GM19035 (cell line): ENCODE measurements at regions not wholly inside any gene's neighbourhood (a gene's known extent, or its start where the extent isn't known, plus 50 kb on each side); places are given as distances from the start of the nearest gene placed in this dataset.

Source experiments
- ATAC-seq: cut with Tn5 transposase; IDR thresholded peaks from one replicate; pipeline ENCODE4 v1.9.1; 2021; ENCODE audit not compliant: unreplicated experiment

DNA sequence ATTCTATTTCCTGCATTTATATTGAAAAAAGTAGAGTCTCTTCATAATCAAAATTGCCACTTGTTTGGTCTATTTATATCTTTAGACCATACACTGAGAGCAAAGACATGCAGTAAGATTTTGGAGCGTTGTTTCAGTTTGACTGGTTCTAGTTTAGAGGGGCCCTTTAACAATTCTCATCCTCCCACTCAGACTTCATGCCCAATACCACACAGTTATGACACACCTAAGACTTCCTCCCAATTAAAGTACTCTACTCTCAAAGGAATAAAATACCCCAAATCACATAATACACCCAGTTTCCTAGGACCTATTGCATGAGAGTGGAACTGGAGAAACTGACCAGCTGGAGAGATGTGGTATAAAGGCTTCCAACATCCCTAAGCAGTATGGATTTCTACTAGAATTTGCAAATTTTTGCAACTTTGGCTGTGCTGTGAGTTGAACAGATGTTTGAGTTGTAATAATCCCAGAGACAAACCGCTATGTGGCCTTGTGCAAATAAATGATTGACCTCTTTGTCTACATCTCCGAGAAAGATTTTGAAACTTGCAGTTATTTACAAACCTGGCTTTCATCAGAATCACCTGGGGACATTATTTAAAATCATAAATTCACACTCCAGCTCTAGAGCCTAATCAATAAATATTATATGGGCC is 170.0 kb upstream of the ROBO2 start:
- no peak for ATAC-seq

DNA sequence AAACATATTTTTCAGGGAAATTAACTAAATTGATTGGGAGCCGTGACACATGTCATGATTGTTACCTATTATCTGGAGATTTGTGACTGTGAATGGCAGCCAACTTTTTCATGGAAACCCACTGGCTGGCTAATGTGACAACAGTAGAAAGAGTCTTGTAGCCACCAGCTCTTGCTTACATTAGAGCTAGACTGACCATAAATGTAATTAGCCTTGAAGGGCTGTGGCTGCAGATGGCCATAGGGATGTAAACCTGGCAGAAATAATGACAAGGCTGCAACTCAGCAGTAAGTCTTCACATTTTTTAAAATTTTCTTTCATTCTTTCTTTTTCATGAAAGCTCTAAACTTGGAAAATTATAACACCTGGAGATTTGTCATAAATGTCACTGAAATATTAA is 168.2 kb upstream of the ROBO2 start:
- no peak for ATAC-seq

DNA sequence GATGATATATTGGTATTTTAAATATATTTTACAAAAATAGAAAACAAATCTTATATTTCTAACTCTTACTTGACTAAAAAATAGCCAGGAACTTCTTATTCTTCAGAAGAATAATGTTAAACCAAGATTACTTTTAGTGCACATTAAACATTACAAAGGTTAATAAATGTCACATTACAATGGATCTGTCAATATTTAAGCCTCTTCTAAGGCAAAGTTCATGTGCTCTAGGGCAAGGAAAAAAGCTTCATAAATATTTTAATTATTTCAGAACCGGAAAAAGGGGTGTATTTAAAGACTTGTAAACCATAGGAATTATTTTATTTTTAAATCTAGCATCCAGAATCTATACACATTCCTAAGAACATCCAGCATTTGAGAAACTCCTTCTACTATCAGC is 166.9 kb upstream of the ROBO2 start:
- ATAC-seq, result no peak

DNA sequence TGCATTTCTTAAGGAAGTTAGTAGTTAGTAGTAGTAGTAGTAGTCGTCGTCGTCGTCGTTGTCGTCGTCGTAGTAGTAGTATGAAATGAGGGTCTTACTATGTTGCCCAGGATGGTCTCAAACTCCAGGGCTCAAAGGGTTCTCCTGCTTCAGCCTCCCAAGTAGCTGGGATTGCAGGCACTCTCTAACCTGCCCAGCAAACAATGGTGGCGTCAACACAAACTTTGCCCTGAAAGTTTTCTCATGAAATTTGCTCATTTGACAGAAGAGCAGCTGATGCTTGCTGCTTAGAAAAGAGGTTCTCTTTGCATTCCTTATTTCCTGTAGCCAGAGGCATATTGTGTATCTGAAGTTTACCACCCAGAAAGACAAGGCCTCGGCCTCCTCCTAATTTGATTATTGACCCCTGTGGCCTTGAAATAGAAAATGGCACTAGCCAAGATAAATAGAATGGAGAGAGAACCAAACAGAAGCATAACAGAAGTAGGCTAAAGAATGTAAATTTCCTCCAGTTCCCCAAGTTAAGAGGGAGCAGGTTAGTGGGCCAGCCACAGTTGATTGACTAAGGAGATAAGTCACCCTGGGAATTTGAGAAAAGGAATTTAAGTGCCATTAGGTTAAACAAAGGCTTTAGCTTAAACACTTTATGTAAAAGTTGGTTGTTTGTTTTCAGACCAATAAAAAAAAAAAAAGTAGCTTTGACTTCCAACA is 166.2 kb upstream of the ROBO2 start:
- no peak for ATAC-seq

DNA sequence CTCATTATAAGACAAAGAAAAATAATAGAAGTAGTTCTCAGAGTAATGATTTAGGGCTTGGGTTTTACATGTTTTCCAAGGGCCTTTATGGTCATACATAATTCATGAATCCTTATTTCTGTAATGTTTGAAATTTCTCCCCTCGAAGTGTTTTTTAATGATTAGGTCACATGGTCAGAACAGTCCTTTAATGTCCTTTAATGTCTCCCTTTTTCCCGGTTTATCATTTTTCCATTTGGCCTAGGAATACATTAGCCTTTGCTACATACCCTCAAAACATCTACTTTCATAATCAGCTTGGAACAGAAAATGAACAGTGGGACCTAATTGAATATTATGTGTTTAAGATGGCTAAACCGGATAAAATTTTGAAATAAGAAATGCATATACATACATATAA is 159.9 kb upstream of the ROBO2 start:
- no peak for ATAC-seq

DNA sequence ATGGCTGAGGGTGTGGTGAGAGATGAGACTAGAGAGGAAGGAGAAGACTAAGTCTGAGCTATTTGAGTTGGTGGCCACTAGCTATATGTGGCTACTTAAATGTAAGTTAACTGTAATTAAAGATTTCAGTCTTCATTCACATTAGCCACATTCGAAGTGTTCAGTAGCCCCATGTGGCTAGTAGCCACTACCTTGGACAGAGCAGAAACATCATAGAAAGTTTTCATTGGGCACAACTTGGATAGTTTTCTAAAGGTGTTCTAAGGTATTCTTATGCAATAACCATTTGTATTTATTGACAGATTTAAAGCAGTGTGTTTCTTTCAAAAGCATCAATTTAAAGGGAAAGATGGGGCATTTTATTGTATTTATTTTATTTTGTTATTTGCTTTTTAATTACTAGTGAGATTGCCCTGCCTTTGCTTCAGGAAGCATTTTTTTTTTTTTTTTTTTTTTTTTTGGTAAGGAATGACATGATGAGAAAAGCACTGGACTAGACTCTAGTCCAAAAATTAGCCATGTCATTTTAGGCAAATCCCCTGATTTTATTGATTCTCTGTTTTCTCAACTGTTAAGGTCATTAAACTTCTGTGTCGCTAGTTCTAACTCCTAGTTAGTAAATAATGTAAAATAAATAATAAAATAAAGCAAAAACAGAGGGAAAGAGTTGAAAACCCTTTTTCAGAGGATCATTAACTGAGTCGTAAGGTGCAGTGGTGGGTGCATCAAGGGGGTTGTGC is 153.0 kb upstream of the ROBO2 start:
- ATAC-seq, result no peak

DNA sequence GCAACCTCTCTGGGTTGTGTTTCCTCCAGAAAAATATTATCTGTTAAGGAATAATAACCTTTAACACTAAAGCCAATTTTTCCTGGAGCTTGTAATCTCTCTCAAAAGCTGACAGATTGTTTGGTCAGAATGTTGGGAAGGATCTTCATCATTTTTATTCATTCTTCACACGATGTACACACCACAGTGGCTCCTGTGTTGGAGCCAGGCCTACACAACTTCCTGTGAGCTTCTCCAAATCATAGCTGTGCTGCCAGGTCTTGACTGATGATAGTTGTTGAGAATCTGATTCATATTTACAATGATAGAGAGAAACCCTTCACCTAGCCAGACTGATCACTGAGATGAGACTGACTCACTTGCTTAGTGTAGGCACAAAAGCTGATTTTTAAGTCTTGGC is 151.0 kb upstream of the ROBO2 start:
- ATAC-seq, result no peak

DNA sequence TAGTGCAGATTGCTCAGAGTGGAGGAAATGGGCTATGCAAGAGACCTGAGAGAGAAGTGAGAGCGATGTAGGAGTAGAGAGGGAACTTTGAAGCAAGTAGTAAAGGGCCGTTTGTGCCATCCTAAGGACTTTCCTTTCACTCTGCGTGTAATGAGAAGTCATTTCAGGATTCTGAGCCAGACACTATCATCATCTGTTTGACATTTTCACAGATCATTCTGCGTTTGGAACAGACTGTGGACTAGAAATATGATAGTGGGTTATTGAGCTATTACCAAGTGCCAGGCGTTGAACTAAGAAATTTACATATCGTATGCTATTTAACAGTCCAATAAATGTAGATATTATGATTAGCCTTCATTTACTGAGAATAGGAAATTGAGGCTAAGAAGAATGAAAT is 150.0 kb upstream of the ROBO2 start:
- ATAC-seq, result no peak

DNA sequence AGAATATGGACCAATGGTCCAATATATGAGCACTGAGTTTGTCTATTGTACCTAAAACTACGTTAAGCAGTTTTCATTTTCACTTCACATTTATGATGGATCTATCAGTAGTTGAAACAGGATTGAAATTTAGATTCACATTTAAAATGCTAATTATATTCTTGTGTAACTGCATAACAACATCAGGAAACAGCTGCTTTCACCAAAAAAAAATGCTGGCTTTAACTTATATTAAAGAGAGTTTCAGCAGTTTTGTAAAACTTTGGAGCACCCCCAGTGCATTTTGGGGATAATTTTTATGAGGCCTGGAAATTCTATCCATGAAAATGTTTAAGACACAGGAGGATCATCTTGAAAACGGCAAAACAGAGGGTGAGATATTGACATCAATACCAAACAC is 142.8 kb upstream of the ROBO2 start:
- no peak for ATAC-seq

DNA sequence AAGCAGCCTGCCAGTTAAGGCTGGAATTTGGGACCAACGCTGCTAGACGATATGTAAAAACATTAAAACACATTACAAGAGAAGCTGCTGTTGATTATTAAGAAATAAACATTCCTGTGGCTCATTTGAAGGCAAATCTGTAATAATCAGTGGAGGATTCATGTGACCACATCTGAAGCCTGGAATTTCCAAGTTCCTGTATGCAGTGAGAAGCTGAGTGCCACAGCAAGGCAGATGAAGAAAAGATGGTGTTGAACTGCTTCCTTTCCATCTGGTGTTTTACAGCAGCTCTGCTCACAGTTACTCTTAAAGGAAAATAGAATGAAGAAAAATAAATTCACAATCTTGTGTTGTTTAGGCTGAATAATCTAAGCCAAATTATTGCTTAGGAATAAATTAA is 139.3 kb upstream of the ROBO2 start:
- ATAC-seq, result no peak

DNA sequence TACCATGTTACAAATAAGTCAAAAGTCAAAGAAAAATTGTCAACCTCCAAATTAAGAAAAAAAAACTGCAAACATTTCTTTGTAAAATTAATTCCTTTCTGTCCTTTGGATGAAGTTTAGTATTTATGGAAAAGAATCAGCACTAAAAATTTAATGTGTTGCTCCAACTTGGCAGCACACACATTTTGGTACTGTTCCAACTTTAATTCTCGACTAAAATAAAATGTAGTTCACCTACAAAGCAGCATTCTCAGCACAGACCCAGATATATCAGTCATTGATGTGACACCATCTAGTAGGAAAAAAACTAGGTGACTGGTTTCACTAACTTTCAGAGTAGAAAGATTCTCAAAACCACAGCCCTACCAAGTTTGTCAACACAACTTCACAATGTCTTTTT is 131.7 kb upstream of the ROBO2 start:
- no peak for ATAC-seq

DNA sequence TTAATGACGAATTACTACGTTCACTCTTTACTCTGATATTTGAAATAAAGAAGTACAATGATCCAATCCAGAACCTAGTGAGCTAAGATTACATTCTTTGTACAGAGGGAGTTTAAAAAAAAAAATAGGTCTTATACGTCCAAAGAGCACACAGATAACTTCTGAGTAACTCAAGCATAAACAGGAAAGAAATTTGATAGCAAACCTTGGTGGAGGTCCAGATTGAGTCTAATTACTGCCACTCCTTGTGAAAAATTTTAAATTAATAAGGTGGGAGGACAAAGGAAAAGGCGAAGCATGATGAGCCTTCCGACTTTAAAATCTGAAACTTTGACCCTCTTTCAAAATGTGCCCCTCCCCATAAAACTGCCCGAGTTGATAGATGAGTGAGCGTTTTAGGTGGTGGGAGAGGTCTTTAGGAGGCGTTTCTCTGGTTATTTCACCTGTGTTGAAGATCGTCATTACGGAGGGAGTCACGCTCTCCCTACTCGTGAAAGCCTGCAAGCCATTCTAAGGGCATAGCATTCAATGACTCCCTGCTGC is 127.0 kb upstream of the ROBO2 start:
- ATAC-seq, result no peak

DNA sequence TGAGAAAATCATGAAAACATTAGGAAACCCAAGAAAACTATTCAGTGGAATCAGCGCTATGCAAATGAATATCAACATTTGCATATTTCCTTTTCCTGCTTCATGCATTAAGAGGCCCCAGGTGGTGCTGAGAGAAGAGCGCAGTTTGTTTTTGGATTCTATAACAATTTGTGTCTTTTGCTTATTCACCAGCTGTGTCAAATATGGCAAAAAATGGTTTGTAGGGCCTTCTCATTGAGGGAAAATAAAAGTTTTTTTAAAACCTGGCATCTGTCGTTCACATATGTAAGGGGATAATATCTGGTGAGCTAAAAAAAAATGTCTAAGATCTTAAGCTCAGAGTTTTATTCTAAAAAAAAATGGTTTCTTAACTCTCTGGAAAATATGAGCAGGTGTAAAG is 122.5 kb upstream of the ROBO2 start:
- no peak for ATAC-seq

DNA sequence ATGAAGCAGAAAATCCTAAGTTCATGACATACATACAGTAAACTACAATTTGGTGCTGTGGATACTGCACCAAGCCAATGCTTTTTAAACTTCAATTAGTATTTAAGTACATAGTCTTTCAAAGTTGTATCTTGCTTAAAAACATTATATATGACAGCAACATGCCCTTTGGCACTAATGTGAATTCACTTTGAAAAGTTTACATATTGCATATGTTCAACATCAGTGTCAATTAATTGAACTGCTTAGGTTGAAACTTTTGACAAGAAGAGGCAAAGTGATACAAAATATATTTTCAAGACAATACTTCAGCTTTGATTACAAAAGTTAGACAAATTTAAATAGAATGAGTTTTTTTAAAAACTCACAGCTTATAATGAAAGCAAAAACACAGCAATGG is 119.4 kb upstream of the ROBO2 start:
- ATAC-seq, result no peak

DNA sequence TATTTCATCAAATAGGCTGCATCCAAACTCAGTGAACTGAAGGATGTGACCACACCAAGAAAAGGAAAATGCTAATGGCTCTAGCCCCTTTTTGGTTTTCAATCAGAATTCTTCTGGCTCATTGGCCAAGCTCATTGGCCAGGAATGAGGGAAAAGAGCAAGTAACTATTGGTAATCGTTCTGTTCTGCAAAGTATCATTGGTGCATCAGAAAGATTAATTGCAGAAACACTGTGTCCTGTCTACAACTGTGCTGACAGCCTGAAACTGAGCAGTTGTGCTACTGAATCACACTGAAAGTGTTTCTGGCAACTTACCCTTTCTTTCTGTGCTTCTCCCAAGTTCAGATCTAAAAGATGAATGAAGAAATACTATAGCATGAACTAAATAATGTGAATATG is 116.4 kb upstream of the ROBO2 start:
- no peak for ATAC-seq

DNA sequence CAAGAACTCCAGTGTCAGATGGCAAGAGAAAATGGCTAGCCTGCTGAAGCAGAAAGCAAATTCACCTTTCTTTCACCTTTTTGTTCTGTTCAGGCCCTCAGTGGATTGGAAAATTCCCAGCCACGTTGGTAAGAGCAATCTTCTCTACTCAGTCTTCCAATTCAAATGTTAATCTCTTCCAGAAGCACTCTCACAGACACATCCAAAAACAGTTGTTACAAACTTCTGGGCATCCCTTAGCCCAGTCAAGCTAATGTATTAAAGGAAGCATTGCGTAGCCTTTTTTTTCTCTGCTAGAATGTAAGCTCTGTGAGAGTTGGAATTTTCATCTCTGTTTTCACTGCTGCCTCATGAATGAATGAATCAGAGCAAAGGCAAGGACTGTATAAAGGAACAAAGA is 109.2 kb upstream of the ROBO2 start:
- ATAC-seq, result no peak

DNA sequence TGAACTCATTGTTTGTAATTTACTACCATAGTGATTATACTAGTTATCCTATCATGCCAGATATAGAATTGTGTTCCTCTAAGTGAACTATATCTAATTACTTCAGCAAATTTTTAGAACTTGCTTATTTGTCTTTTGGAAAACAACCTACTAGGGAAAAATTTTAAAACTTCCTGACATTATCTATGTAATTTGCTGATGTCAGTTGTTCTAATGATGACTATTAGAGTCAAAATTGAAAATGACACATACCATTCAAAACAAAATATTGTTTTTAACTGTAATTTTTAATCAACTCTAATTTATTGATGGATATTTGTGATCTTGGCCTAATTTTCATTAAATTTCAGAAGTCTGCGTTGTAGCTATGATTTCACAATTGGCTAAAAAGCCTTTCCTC is 106.7 kb upstream of the ROBO2 start:
- ATAC-seq, result no peak

DNA sequence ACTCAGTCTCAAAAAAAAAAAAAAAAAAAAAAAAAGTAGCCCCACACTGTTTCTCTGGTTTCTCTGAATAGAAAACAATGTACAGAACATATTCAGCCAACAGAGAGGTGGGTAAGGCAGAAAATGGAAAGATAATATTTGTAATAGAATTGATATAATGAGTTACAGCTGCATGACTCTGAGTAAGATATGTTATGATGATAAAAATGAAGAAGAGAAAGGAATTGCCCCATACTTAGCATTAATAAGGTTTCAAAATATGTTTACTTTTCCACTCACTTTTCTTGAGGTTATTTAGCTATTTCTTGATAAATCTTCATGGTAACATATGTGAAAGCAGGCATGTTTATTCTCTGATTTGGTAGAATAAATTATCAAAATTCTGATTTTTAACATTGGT is 100.9 kb upstream of the ROBO2 start:
- ATAC-seq, result no peak

DNA sequence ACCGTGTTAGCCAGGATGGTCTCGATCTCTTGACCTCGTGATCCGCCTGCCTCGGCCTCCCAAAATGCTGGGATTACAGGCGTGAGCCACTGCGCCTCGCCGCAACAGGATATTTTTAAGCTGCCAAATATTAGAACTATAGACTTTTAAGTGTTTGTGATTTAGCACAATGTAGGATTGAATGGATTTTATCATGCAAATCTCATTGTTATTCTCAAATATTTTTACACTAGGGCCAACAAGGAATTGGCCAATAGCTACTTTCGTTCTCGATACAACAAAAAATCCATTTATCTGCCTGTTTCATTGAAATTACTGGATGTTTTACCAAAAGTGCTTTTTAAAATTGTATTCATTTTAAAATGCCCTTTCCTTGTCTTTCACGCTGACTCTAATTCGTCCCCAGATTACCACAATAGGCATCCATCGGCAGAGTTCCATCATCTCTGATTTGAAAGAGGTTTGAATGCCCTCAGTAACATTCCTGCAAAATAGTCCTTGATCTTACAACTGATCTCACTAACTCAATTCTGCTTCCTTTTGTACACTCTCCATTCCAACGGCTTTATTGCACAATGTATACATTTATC is 99.6 kb upstream of the ROBO2 start:
- no peak for ATAC-seq

DNA sequence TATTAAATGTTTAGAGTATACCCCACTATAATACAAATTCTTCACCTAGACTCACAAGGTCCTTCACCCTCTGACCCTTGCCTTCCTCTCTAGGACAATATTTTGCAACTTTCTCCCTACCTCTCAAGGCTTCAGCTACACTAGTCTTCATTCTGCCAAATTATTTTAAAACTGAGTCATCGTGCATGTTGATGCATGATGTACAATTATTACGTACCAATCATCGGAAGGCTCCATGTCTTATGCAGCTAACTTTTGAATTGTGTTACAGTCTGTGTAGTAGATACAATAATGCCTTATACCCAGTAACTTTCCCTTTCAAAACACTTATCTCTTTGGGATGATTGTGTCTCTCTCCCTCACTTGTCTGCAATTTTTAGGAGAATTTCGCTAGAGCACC is 98.5 kb upstream of the ROBO2 start:
- ATAC-seq, result no peak

DNA sequence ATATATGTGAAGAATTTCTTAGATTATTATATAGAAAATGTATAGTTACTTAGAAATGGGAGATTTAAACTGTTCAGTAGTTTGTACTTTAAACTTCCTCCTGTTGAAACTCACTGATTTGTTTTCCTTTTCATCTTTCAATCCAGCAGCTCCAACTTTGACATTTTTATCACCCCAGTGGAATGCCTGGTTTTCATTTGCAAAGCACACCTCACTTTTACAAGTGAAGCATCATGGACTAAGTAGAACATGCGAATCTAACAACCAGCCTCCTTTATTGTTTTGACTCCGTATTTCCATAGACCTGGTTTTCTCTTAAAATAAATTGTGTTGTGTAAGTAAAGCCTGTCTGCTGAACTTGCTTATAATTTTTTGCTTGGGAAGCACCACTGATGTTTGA is 97.8 kb upstream of the ROBO2 start:
- ATAC-seq, result no peak

DNA sequence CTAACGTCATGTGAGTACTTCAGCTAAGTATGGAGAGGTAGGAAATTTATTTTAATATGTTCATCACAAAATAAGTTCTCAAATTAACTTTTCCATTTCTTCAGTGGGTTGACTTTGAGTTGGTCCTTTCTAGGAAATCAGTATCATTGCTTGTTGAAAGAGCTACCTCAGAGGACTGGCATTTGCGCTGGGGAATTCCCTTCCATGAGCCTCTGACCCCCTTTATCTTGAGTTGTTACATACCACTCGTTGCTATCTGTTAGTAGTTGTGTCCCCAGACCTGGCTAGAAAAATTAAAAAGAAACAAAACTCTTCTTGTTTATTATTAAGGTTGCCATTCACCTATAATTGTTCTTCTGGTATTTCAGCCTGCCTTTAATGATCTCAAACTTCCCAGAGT is 96.8 kb upstream of the ROBO2 start:
- no peak for ATAC-seq
